ENCODE measurements at regions not wholly inside any gene's neighbourhood (a gene's known extent, or its start where the extent isn't known, plus 50 kb on each side); places are given as distances from the start of the nearest gene placed in this dataset.

DNA sequence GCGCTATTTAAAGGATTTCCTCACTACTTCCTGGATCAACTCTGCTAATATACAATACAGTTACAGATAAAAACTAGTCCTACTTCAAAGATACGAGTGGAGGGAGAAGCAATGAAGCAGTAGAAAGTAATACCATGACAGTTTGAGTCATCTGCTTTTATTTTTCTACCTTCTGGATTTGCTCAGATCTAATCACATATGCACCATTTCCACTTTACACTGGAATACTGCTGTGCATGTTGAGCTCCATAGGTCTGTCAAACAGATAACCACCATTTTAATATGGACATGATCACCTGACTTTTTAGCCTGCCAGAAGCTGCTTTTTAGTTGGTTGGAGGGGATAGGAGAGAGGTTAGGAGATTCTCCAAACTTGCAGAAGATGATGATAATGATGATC lies 92.5 kb downstream of the MMUT start:
- H3K27me3 ChIP-seq (ENCODE audit: control insufficient read depth, insufficient read depth, low read length): no peaks in the 10 kb centered on the region
- H3K9ac ChIP-seq (ENCODE audit: low read depth, low read length): no peak overlapping the region
- H3K4me3 ChIP-seq (ENCODE audit: low read depth, low read length): no peak overlapping the region
- H3K9me3 ChIP-seq (ENCODE audit: control insufficient read depth, insufficient read depth, low read length): peaks cover under 1% of the 10 kb centered on the region
- no peaks in the 10 kb centered on the region for H3K4me1 ChIP-seq (ENCODE audit: control insufficient read depth, insufficient read depth, low read length)
- no peaks in the 10 kb centered on the region for H3K36me3 ChIP-seq (ENCODE audit: control insufficient read depth, insufficient read depth, low read length)

DNA sequence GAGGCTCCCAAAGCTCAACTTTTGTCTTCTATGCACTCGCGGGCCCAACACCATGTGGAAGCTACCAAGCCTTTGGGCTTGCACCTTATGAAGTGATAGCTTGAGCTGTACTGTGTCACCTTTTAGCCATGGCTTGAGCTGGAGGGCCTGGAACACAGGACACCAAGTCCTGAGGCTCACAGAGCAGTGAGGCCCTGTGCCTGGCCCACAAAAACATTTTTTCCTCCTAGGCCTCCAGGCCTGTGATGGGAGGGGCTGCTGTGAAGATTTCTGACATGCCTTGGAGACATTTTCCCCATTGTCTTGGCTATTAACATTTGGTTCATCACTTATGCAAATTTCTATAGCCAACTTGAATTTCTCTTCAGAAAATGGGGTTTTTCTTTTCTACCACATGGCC lies 96.5 kb downstream of the MMUT start:
- no peak overlapping the region for H3K4me3 ChIP-seq (ENCODE audit: low read depth, low read length)
- H3K9me3 ChIP-seq (ENCODE audit: control insufficient read depth, insufficient read depth, low read length): peaks cover 6% of the 10 kb centered on the region
- H3K4me1 ChIP-seq (ENCODE audit: control insufficient read depth, insufficient read depth, low read length): no peaks in the 10 kb centered on the region
- H3K9ac ChIP-seq (ENCODE audit: low read depth, low read length): no peak overlapping the region
- H3K27me3 ChIP-seq (ENCODE audit: control insufficient read depth, insufficient read depth, low read length): no peaks in the 10 kb centered on the region
- no peaks in the 10 kb centered on the region for H3K36me3 ChIP-seq (ENCODE audit: control insufficient read depth, insufficient read depth, low read length)

DNA sequence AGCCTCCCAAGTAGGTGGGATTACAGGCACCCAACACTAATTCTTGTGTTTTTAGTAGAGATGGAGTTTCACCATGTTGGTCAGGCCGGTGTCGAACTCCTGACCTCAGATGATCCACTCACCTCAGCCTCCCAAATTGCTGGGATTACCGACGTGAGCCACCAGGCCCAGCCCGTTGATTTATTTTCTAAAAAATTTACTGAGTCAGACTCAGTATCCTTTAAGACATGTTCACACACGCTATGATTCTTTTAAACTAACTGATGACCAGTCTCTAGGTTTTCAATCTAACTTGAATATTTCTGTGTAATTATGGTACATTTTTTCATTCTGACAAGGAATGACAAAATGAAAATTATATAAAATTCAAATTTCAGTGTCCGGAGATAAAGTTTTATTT lies 114.5 kb downstream of the MMUT start:
- H3K27me3 ChIP-seq (ENCODE audit: control insufficient read depth, insufficient read depth, low read length): no peaks in the 10 kb centered on the region
- no peaks in the 10 kb centered on the region for H3K36me3 ChIP-seq (ENCODE audit: control insufficient read depth, insufficient read depth, low read length)
- H3K4me1 ChIP-seq (ENCODE audit: control insufficient read depth, insufficient read depth, low read length): no peaks in the 10 kb centered on the region

DNA sequence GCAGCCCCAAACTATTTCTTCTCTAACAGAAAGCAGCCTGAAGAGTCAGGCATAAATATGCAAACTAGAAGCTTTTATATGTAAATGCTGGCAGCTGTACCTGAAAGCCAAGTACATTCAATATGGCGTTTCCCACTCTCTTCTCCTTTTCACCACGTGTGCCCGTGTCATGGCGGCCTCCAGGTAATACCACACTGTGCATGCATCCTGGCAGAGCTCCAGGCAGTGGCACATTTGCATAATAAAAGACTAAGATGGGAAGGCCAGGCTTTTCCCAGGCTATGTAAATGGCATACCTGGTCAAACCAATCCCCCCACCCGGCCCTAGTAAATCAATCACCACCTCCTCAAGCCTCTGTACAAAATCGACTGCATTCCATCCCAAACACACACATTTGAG lies 120.6 kb downstream of the MMUT start:
- peaks cover under 1% of the 10 kb centered on the region for H3K9me3 ChIP-seq (ENCODE audit: control insufficient read depth, insufficient read depth, low read length)

More for the DNA sequence above, 114.5 kb downstream of the MMUT start:
- Histone ChIP-seq H3K9ac (ENCODE audit: low read depth, low read length) (no peak overlapping the region), H3K4me3 (ENCODE audit: low read depth, low read length) (no peak overlapping the region), H3K9me3 (ENCODE audit: control insufficient read depth, insufficient read depth, low read length) (no peaks in the 10 kb centered on the region)

DNA sequence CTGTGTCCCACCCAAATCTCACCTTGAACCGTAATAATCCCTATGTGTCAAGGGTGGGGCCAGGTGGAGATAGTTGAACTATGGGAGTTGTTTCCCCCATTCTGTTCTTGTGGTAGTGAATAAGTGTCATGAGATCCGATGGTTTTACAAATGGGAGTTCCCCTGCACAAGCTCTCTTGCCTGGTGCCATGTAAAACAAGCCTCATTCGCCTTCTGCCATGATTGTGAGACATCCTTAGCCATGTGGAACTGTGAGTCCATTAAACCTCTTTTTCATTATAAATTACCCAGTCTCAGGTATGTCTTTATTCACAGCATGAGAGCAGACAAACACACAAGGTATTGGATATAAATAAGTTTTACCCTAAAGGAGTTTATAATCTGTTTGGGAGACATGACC lies 121.2 kb downstream of the MMUT start:
- Histone ChIP-seq H3K4me1 (ENCODE audit: control insufficient read depth, insufficient read depth, low read length) (peaks cover 18% of the 10 kb centered on the region), H3K4me3 (ENCODE audit: low read depth, low read length) (no peak overlapping the region), H3K27me3 (ENCODE audit: control insufficient read depth, insufficient read depth, low read length) (no peaks in the 10 kb centered on the region), H3K36me3 (ENCODE audit: control insufficient read depth, insufficient read depth, low read length) (no peaks in the 10 kb centered on the region), H3K9me3 (ENCODE audit: control insufficient read depth, insufficient read depth, low read length) (peaks cover 5% of the 10 kb centered on the region), H3K9ac (ENCODE audit: low read depth, low read length) (no peak overlapping the region)

More for the DNA sequence above, 120.6 kb downstream of the MMUT start:
- H3K4me1 ChIP-seq (ENCODE audit: control insufficient read depth, insufficient read depth, low read length): peaks cover 18% of the 10 kb centered on the region
- no peaks in the 10 kb centered on the region for H3K36me3 ChIP-seq (ENCODE audit: control insufficient read depth, insufficient read depth, low read length)
- H3K27me3 ChIP-seq (ENCODE audit: control insufficient read depth, insufficient read depth, low read length): no peaks in the 10 kb centered on the region
- peak overlapping the region; percentile 3 for H3K4me3 ChIP-seq (ENCODE audit: low read depth, low read length)
- H3K9ac ChIP-seq (ENCODE audit: low read depth, low read length): no peak overlapping the region

DNA sequence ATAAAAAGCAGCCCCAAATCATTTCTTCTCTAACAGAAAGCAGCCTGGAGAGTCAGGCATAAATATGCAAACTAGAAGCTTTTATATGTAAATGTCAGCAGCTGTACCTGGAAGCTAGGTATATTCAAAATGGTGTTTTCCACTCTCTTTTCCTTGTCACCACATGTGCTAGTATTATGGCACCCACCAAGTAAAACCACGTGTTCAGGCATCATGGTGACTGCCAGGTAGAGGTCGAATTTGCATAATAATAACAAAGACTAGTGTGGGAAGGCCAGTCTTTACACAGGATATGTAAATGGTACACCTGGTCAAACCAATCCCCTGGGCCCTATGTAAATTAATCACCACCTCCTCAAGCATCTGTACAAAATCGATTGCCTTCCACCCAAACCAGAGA lies 124.0 kb downstream of the MMUT start:
- peaks cover 18% of the 10 kb centered on the region for H3K4me1 ChIP-seq (ENCODE audit: control insufficient read depth, insufficient read depth, low read length)
- no peaks in the 10 kb centered on the region for H3K27me3 ChIP-seq (ENCODE audit: control insufficient read depth, insufficient read depth, low read length)
- no peak overlapping the region for H3K4me3 ChIP-seq (ENCODE audit: low read depth, low read length)
- no peak overlapping the region for H3K9ac ChIP-seq (ENCODE audit: low read depth, low read length)
- peaks cover 5% of the 10 kb centered on the region for H3K9me3 ChIP-seq (ENCODE audit: control insufficient read depth, insufficient read depth, low read length)
- H3K36me3 ChIP-seq (ENCODE audit: control insufficient read depth, insufficient read depth, low read length): no peaks in the 10 kb centered on the region

DNA sequence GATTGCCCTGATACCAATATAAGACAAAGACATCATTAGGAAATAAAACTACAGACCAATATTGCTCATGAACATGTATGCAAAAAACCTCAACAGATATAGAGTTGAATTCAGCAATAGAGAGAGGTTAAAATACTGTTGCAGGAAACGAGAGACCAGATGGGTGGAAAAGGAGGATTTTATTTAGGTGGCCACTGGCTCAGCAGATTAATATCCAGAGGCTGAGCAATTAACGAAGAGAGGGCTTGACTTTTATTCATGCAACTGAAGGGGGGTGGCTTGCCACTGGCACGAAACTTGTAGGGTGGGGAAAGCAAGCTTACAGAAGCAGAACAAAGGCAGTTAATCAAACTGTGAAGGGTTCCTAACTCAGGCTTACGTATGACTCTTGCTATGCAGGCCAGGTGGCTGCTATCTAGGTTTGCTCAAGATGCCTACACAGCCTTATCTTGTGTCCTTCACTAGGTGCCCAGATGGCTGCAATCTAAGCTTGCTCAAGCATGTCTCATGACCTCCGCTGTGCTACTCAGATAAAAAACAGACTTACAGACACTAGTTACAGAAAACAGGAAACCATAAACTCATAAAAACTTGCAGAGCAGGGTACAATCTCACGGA lies 126.4 kb downstream of the MMUT start:
- H3K9ac ChIP-seq (ENCODE audit: low read depth, low read length): no peak overlapping the region
- no peak overlapping the region for H3K4me3 ChIP-seq (ENCODE audit: low read depth, low read length)
- H3K36me3 ChIP-seq (ENCODE audit: control insufficient read depth, insufficient read depth, low read length): no peaks in the 10 kb centered on the region
- no peaks in the 10 kb centered on the region for H3K27me3 ChIP-seq (ENCODE audit: control insufficient read depth, insufficient read depth, low read length)
- H3K9me3 ChIP-seq (ENCODE audit: control insufficient read depth, insufficient read depth, low read length): peaks cover 5% of the 10 kb centered on the region
- peaks cover 12% of the 10 kb centered on the region for H3K4me1 ChIP-seq (ENCODE audit: control insufficient read depth, insufficient read depth, low read length)

DNA sequence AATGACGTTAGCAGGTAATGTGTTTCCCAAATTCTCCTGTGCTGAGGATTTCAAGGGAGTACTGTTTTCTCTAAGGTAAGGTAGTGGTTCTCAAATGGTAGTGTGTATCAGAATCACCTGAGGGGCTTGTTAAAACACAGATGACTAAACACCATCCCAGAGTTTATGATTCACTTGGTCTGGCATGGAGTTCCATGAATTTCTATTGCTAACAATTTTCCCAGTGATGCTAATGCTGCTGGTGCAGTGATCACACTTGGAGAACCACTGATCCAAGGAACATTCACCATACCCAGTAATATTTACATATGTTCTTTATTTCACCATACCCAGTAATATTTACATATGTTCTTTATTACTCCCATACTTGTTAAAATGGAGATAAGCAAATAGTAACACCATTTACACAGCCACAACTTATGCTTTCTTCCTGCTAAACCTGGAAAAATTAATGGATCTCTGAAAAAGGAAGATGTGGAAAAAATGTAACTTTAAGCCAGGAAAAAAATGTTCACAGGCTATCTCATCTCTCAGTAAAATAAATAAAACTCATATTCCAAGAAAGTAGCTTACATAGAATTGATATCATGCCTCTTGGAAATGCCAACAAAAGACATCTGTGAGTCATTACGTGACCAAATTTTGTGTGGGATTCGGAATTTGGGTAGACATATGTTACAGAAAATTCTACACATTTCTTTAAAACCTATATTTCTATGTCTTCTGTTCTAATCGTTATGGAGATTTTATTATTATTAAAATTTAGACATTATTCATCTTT lies 129.5 kb downstream of the MMUT start:
- Histone ChIP-seq H3K9me3 (ENCODE audit: control insufficient read depth, insufficient read depth, low read length) (peaks cover 5% of the 10 kb centered on the region), H3K9ac (ENCODE audit: low read depth, low read length) (no peak overlapping the region), H3K36me3 (ENCODE audit: control insufficient read depth, insufficient read depth, low read length) (no peaks in the 10 kb centered on the region)

DNA sequence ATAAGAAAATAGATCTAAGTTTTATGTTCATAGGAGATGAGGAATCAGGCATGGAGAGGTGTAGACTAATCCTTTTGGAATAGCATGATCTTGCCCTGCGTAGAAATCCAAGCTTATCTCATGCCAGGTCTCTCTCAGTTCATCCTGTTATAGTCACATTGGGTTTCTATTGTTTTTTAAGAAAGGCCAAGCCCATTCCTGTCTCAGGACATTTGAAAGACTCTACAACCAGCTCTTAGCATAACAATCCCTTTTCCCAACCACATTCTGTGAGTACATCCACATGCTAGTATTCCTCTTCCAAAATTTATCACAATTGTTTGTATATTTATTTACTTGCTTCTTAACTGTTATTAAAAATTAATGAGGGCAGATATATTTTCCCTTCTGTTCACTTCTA lies 130.3 kb downstream of the MMUT start:
- peaks cover 6% of the 10 kb centered on the region for H3K4me1 ChIP-seq (ENCODE audit: control insufficient read depth, insufficient read depth, low read length)
- H3K9ac ChIP-seq (ENCODE audit: low read depth, low read length): no peak overlapping the region
- H3K4me3 ChIP-seq (ENCODE audit: low read depth, low read length): no peak overlapping the region
- H3K36me3 ChIP-seq (ENCODE audit: control insufficient read depth, insufficient read depth, low read length): no peaks in the 10 kb centered on the region
- H3K27me3 ChIP-seq (ENCODE audit: control insufficient read depth, insufficient read depth, low read length): no peaks in the 10 kb centered on the region
- H3K9me3 ChIP-seq (ENCODE audit: control insufficient read depth, insufficient read depth, low read length): peaks cover 5% of the 10 kb centered on the region

More for the DNA sequence above, 129.5 kb downstream of the MMUT start:
- peaks cover 6% of the 10 kb centered on the region for H3K4me1 ChIP-seq (ENCODE audit: control insufficient read depth, insufficient read depth, low read length)
- no peaks in the 10 kb centered on the region for H3K27me3 ChIP-seq (ENCODE audit: control insufficient read depth, insufficient read depth, low read length)
- no peak overlapping the region for H3K4me3 ChIP-seq (ENCODE audit: low read depth, low read length)

DNA sequence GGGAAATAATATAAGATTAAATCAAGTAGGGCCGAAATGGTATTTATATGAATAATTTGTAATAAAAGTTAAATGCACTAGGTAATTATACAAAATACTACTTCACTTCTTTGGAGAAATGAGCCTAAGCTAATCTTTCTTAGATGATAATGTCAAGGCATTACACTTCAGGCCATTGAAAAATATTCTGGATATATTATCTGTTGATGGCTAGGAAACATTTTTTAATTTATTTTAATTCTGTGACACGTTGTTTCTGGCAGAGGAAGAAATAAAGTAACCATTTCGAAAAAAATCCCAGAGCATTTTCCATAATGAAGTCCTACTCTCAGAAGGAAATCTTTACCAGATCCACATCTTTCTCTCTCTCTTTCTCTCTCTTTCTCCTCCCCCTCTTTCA lies 133.9 kb downstream of the MMUT start:
- no peak overlapping the region for H3K4me3 ChIP-seq (ENCODE audit: low read depth, low read length)
- no peaks in the 10 kb centered on the region for H3K27me3 ChIP-seq (ENCODE audit: control insufficient read depth, insufficient read depth, low read length)
- H3K36me3 ChIP-seq (ENCODE audit: control insufficient read depth, insufficient read depth, low read length): no peaks in the 10 kb centered on the region
- H3K9ac ChIP-seq (ENCODE audit: low read depth, low read length): no peak overlapping the region
- H3K4me1 ChIP-seq (ENCODE audit: control insufficient read depth, insufficient read depth, low read length): peaks cover 6% of the 10 kb centered on the region
- H3K9me3 ChIP-seq (ENCODE audit: control insufficient read depth, insufficient read depth, low read length): no peaks in the 10 kb centered on the region

DNA sequence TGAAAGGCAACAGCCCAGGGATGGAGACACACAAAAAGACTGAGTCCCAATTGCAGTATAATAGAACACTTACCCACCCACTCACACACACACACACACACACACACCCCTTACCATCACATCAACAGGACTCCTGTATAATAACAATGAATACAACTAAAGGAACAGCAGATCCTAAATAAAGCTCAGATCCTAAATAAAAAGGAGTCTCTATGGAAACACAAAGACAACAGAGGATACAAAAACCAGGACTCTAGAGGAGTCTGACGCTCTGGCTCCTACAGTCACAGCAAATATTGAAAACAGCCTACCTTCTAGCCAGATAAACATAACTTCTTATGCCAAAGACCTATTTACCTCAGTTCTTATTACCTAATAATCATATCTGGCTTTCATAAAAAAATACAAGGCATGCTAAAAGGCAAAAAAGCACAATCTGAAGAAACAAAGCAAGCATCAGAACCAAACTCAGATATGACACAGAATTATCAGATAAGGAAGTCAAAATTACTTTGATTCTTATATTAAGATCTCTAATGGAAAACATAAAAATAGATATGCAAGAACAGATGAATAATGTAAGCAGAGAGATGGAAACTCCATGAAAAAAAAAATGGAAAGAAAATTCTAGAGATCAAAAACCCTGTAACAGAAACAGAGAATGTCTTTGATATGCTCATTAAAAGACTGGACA lies 134.9 kb downstream of the MMUT start:
- H3K4me1 ChIP-seq (ENCODE audit: control insufficient read depth, insufficient read depth, low read length): peaks cover 6% of the 10 kb centered on the region
- H3K36me3 ChIP-seq (ENCODE audit: control insufficient read depth, insufficient read depth, low read length): no peaks in the 10 kb centered on the region
- H3K9me3 ChIP-seq (ENCODE audit: control insufficient read depth, insufficient read depth, low read length): no peaks in the 10 kb centered on the region
- no peak overlapping the region for H3K9ac ChIP-seq (ENCODE audit: low read depth, low read length)
- no peak overlapping the region for H3K4me3 ChIP-seq (ENCODE audit: low read depth, low read length)
- H3K27me3 ChIP-seq (ENCODE audit: control insufficient read depth, insufficient read depth, low read length): no peaks in the 10 kb centered on the region

DNA sequence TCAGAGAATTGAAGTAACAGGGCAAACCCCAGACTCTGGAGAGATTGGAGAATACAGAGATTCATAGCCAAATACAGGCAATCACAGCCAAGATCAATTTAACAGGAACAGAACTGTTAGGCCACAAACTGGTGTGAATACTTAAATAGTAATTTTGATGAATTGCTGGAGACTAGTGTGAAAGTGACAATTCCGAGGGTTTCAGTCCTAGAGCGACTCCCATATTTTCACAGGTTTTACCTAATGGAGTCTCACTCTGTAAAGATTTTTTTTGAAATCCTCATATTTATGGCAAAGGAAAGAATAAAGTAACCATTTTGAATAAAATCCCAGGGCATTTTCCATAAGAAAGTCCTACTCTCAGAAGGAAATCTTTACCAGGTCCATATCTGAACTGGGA lies 135.5 kb downstream of the MMUT start:
- no peaks in the 10 kb centered on the region for H3K36me3 ChIP-seq (ENCODE audit: control insufficient read depth, insufficient read depth, low read length)
- H3K4me3 ChIP-seq (ENCODE audit: low read depth, low read length): no peak overlapping the region

More for the DNA sequence above, 135.5 kb downstream of the MMUT start:
- no peaks in the 10 kb centered on the region for H3K27me3 ChIP-seq (ENCODE audit: control insufficient read depth, insufficient read depth, low read length)
- no peaks in the 10 kb centered on the region for H3K9me3 ChIP-seq (ENCODE audit: control insufficient read depth, insufficient read depth, low read length)
- no peak overlapping the region for H3K9ac ChIP-seq (ENCODE audit: low read depth, low read length)
- H3K4me1 ChIP-seq (ENCODE audit: control insufficient read depth, insufficient read depth, low read length): peaks cover under 1% of the 10 kb centered on the region

Measured in iPS-15b (cell line).